SJSA1 (cell line): ENCODE measurements at regions not wholly inside any gene's neighbourhood (a gene's known extent, or its start where the extent isn't known, plus 50 kb on each side); places are given as distances from the start of the nearest gene placed in this dataset.

Source experiments
- DNase-seq, 2 experiments: peaks; one replicate each; pipeline ENCODE4 v3.0.0-alpha.2; 2015 to 2020; ENCODE audit warnings: low spot score in 2 of 2, low read depth in 1 of 2
- H3K27ac ChIP-seq: fragments of 250-450 bp; sonication (Bioruptor Pico); 2 replicates; pipeline ENCODE4 v1.5.1; 2020; ENCODE audit warnings: mild to moderate bottlenecking, moderate library complexity
- H3K27me3 ChIP-seq: fragments of 250-450 bp; sonication (Bioruptor Pico); replicated peaks from 2 replicates; pipeline ENCODE4 v1.5.1; 2020; ENCODE audit warnings: mild to moderate bottlenecking, moderate library complexity
- H3K36me3 ChIP-seq: fragments of 250-450 bp; sonication (Bioruptor Pico); 2 replicates; pipeline ENCODE4 v1.5.1; 2020; ENCODE audit warnings: mild to moderate bottlenecking
- H3K4me1 ChIP-seq: fragments of 250-450 bp; sonication (Bioruptor Pico); replicated peaks from 2 replicates; pipeline ENCODE4 v1.6.1; 2021; ENCODE audit warnings: mild to moderate bottlenecking
- H3K4me3 ChIP-seq: fragments of 250-450 bp; sonication (Bioruptor Pico); 2 replicates; pipeline ENCODE4 v1.5.1; 2020; ENCODE audit warnings: mild to moderate bottlenecking
- H3K9me3 ChIP-seq: fragments of 250-450 bp; sonication (Bioruptor Pico); replicated peaks from 2 replicates; pipeline ENCODE4 v1.5.1; 2020; ENCODE audit warnings: mild to moderate bottlenecking

DNA sequence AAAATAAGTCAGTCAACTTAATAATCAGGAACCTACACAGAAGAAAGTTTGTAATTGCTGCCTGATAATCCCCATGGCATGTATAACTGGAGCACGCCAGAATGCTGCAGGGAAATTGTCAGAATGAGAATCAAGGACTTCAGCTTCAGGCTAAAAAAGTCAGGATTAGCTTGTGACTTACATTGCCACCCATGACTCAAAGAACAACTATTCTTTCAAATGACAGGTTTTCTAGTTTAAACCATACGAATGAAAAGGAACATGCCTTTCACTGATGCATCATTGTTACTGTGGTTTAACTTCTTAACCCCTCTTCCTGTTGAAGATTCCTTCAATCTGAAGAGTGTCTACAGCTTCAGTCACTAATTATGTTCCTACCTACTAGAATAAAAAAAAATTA is 112.4 kb downstream of the ISL1 start:
- no peak overlapping the region for H3K4me3 ChIP-seq
- peak; percentile 58 to 80 for DNase-seq
- H3K27ac ChIP-seq: peak overlapping the region; percentile 81
- H3K4me1 ChIP-seq: peaks cover 22% of the 10 kb centered on the region
- no peaks in the 10 kb centered on the region for H3K27me3 ChIP-seq
- H3K36me3 ChIP-seq: no peaks in the 10 kb centered on the region
- H3K9me3 ChIP-seq: no peaks in the 10 kb centered on the region

DNA sequence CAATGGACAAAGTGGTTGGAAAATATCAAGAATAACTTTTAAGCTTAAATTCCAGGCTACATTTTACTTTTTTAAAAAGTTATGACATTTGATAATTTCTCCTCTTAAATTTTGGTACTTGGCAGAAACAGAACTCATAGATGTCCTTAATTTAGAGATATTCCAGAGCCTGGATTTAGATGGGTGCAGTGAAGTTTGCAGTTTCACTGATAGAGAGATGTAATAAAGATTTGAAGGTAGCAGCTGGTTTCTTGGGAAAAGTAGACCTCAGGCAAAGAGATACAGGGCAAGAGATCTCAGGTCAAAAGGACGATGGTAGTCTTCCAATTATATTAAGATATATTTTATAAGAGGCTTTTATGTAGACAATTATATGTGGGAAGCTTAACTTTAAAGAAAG is 134.6 kb downstream of the ISL1 start:
- Histone ChIP-seq H3K36me3 (no peaks in the 10 kb centered on the region), H3K4me1 (no peaks in the 10 kb centered on the region), H3K9me3 (no peaks in the 10 kb centered on the region), H3K27me3 (no peaks in the 10 kb centered on the region; the same call in 1 of the 2 replicates), H3K4me3 (no peak overlapping the region), H3K27ac (no peak overlapping the region)
- DNase-seq: no peak

GRCh38 chr5:51518607-51519006 is 135.4 kb downstream of the ISL1 start:
- Histone ChIP-seq H3K9me3 (no peaks in the 10 kb centered on the region), H3K4me1 (no peaks in the 10 kb centered on the region), H3K27me3 (no peaks in the 10 kb centered on the region; the same call in 1 of the 2 replicates), H3K4me3 (no peak overlapping the region), H3K36me3 (no peaks in the 10 kb centered on the region), H3K27ac (no peak overlapping the region)
- no peak for DNase-seq

- Histone ChIP-seq H3K4me3 (no peak overlapping the region), H3K27me3 (peaks cover under 1% of the 10 kb centered on the region), H3K36me3 (no peaks in the 10 kb centered on the region), H3K4me1 (no peaks in the 10 kb centered on the region), H3K27ac (no peak overlapping the region), H3K9me3 (no peaks in the 10 kb centered on the region)
- no peak for DNase-seq
Measured at GRCh38 chr5:51521583-51521982, 138.3 kb downstream of the ISL1 start.

DNA sequence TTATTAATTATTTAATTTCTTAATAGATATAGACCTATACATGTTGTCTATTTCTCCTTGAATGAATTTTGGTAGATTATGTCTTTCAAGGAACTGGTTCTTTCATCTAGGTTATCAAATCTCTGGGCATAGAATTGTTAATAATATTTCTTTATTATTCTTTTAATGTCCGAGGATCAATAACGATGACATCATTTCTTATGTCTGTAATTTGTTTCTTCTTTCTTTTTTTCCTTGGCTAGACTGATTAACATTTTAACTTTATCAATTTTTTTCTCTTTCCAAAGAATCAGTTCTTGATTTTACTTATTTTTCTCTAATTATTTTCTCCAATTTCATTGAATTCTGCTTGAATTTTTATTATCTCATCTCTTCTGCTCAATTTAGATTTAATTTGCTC is 156.0 kb downstream of the ISL1 start:
- H3K9me3 ChIP-seq: no peaks in the 10 kb centered on the region
- DNase-seq: no peak
- H3K27me3 ChIP-seq: no peaks in the 10 kb centered on the region
- H3K36me3 ChIP-seq: no peaks in the 10 kb centered on the region
- H3K4me1 ChIP-seq: peaks cover 6% of the 10 kb centered on the region
- H3K4me3 ChIP-seq: no peak overlapping the region
- H3K27ac ChIP-seq: no peak overlapping the region

DNA sequence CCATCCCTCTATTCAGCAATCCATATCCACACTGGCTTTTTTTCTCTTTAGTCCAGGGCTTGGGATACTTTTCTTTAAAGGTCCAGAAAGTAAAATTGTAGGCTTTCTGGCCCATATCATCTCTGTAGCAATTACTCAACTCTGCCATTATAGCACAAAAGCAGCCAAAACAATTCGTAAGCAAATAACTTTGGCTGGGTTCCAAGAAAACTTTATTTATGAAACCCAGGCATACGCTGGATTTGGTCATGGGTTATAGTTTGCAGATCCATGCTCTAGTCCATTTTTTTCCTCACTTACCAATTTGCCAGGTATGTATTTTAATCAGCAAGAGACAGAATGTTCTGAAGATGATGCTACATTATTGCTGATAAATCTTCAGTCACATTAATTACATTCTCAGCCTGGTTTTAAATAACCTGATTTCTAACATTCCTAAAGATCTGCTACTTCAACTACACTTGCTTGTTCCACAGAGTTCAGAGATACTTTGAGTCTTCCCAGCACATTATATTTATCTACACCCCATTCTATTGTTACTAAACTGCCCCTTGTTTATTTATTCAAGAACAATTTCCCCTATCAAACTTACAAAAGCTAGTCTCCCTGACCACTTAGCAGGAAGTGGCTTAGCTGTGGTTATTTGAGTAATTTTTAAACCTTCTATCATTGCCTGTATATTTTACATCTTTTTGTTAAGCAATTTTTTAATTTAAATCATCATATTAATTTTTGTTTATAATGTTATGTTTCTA is 161.0 kb downstream of the ISL1 start:
- H3K9me3 ChIP-seq: no peaks in the 10 kb centered on the region
- no peak overlapping the region for H3K4me3 ChIP-seq
- DNase-seq: peak in 1 of 2 experiments; percentile 59
- H3K27ac ChIP-seq: no peak overlapping the region
- H3K4me1 ChIP-seq: peaks cover 10% of the 10 kb centered on the region
- H3K36me3 ChIP-seq: no peaks in the 10 kb centered on the region
- H3K27me3 ChIP-seq: no peaks in the 10 kb centered on the region

DNA sequence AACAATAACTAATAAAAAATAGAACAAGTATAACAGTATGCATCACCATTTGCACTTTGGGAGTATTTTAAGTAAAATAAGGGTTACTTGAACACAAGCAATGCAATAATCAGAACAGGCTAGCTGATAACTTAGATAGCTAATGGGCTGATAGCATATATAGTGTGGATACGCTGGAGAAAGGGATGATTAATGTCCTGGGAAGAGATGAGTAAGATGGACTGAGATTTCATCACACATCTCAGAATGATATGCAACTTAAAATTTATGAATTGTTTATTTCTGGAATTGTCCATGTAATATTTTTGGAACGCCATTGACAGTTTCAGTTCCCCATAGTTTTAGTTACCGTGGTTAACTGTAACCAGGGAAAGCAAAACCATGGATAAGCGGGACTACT is 173.6 kb downstream of the ISL1 start:
- Histone ChIP-seq H3K4me1 (no peaks in the 10 kb centered on the region), H3K9me3 (no peaks in the 10 kb centered on the region), H3K27me3 (no peaks in the 10 kb centered on the region; the same call in 1 of the 2 replicates), H3K36me3 (no peaks in the 10 kb centered on the region), H3K27ac (no peak overlapping the region), H3K4me3 (no peak overlapping the region)
- no peak for DNase-seq

DNA sequence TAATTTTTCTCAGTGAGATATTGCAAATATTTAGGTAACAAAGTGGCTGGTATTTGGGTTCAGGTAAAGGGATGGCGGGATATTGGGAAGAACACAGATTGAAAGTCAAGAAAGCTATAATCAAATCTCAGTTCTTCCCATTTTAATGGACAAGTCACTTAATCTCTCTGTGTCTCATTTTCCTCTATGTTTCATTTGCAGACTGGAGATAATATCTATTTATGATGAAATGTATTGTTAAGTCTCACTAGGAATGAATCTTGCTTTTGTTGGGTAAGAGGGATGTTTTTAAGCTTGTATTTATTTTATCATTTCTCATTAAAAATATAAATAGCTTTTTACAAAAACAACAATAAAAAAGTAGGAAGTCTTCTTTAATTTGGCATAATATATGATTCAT is 175.4 kb downstream of the ISL1 start:
- no peaks in the 10 kb centered on the region for H3K9me3 ChIP-seq
- no peak for DNase-seq
- no peaks in the 10 kb centered on the region for H3K36me3 ChIP-seq
- H3K4me3 ChIP-seq: no peak overlapping the region
- H3K27me3 ChIP-seq: no peaks in the 10 kb centered on the region; the same call in 1 of the 2 replicates
- no peaks in the 10 kb centered on the region for H3K4me1 ChIP-seq
- H3K27ac ChIP-seq: no peak overlapping the region

DNA sequence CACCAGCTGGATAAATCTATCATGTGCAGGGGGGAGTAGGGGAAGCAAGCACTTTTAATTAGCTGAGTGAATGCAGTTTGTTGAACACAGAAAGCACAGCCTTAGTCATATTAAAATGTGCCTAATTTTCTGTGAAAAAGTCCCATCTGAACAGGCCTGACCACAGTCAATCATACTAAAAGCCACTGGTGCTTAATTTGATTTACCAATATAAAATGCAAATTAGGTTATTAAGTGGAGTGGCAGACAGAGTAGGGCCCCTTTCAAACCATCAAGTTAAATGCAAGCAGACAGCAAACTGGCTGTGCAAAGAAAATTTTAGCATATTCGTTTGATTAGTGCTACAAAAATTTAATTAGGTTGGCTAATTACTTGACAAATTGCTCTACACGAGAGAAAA is 176.1 kb downstream of the ISL1 start:
- no peaks in the 10 kb centered on the region for H3K4me1 ChIP-seq
- no peaks in the 10 kb centered on the region; the same call in 1 of the 2 replicates for H3K27me3 ChIP-seq
- no peaks in the 10 kb centered on the region for H3K9me3 ChIP-seq
- no peaks in the 10 kb centered on the region for H3K36me3 ChIP-seq
- no peak overlapping the region for H3K27ac ChIP-seq
- no peak for DNase-seq
- no peak overlapping the region for H3K4me3 ChIP-seq

DNA sequence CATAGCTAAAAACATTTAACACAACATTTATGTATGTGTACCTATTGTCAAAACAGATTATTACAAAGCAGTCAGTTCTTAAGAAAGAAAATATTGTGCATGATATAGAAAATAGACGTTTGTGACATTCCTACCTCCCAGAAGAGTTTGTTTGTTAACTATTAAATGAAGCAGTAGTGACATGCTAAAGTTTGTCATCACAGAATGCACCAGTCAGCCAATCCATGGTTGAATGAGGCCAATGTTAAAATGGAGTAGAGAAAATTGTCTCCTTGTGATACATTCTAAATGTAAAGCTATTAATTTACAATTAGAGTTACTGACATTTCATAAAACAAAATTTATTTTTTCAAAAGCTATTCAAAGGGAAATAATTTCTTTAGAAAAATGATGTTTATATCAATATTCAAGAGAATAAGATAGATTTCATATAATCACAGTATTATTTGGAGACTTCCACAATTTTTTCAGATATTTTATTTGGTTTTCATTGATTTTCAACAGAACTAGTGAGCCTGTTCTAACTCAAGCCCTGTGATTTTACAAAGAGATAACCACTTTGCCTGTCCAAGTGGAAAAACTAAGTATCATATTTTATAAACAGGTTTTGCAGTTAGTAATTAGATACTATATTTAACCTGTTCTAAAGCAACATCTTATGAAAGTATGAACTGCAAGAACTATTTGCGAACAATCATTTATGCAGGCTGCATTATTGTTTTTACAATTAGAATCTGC is 176.8 kb downstream of the ISL1 start:
- no peak overlapping the region for H3K27ac ChIP-seq
- no peaks in the 10 kb centered on the region for H3K4me1 ChIP-seq
- no peak for DNase-seq
- H3K9me3 ChIP-seq: no peaks in the 10 kb centered on the region
- H3K27me3 ChIP-seq: no peaks in the 10 kb centered on the region; the same call in 1 of the 2 replicates
- no peaks in the 10 kb centered on the region for H3K36me3 ChIP-seq
- no peak overlapping the region for H3K4me3 ChIP-seq

GRCh38 chr5:51566953-51567352 is 183.7 kb downstream of the ISL1 start:
- Histone ChIP-seq H3K9me3 (no peaks in the 10 kb centered on the region), H3K36me3 (no peaks in the 10 kb centered on the region), H3K27me3 (no peaks in the 10 kb centered on the region), H3K4me1 (no peaks in the 10 kb centered on the region), H3K27ac (no peak overlapping the region), H3K4me3 (no peak overlapping the region)
- no peak for DNase-seq

DNA sequence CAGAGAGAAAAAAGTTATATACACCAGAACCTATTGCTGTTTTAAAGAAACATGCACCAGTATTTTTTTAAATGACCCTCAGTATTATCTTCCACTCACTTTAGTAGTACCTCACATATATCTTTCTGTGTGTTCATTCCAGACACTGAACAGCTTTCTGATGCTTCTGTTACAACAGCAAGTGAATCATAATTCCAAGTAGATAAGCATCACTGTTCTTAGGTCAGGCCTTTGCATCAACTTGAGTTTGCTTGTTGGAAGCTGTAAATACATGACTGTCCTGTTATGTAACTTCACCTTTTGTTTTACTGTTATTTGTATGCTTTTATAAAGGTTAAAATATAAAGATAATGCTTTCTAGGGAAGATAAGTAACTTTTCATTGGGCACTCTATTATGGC is 184.4 kb downstream of the ISL1 start:
- no peak for DNase-seq
- Histone ChIP-seq H3K27me3 (no peaks in the 10 kb centered on the region), H3K4me1 (no peaks in the 10 kb centered on the region), H3K4me3 (no peak overlapping the region), H3K36me3 (no peaks in the 10 kb centered on the region), H3K9me3 (no peaks in the 10 kb centered on the region), H3K27ac (no peak overlapping the region)

- DNase-seq: no peak
- Histone ChIP-seq H3K4me1 (no peaks in the 10 kb centered on the region), H3K27me3 (no peaks in the 10 kb centered on the region), H3K36me3 (no peaks in the 10 kb centered on the region), H3K9me3 (no peaks in the 10 kb centered on the region), H3K4me3 (no peak overlapping the region), H3K27ac (no peak overlapping the region)
Measured at GRCh38 chr5:51573835-51574234, 190.6 kb downstream of the ISL1 start.

- no peak for DNase-seq
- Histone ChIP-seq H3K27me3 (no peaks in the 10 kb centered on the region), H3K4me3 (no peak overlapping the region)
Measured at GRCh38 chr5:51582871-51583394, 199.7 kb downstream of the ISL1 start.

More at GRCh38 chr5:51582871-51583394, 199.7 kb downstream of the ISL1 start:
- H3K27ac ChIP-seq: no peak overlapping the region
- no peaks in the 10 kb centered on the region for H3K4me1 ChIP-seq
- H3K36me3 ChIP-seq: no peaks in the 10 kb centered on the region
- no peaks in the 10 kb centered on the region for H3K9me3 ChIP-seq
